ENCODE measurements at regions not wholly inside any gene's neighbourhood (a gene's known extent, or its start where the extent isn't known, plus 50 kb on each side); places are given as distances from the start of the nearest gene placed in this dataset.

GRCh38 chr13:80721689-80722088 lies 380.8 kb upstream of the SPRY2 start:
- TF ChIP-seq CTCF (conservative IDR thresholded peaks at IDR 0.05) (no peak), ZFX (IDR thresholded peaks at IDR 0.05) (no peak)
- no peak overlapping the region for H3K27ac ChIP-seq

- no peak overlapping the region for H3K27ac ChIP-seq
- TF ChIP-seq ZFX (IDR thresholded peaks at IDR 0.05) (no peak), CTCF (conservative IDR thresholded peaks at IDR 0.05) (no peak)
These were observed 378.0 kb upstream of the SPRY2 start for GRCh38 chr13:80718970-80719369.

GRCh38 chr13:80717776-80718175 lies 376.9 kb upstream of the SPRY2 start:
- TF ChIP-seq ZFX (IDR thresholded peaks at IDR 0.05) (no peak), CTCF (conservative IDR thresholded peaks at IDR 0.05) (no peak)
- no peak overlapping the region for H3K27ac ChIP-seq

- no peak overlapping the region for H3K27ac ChIP-seq
These were observed 375.7 kb upstream of the SPRY2 start for GRCh38 chr13:80716610-80717081.

GRCh38 chr13:80712026-80712425 lies 371.1 kb upstream of the SPRY2 start:
- H3K27ac ChIP-seq, result no peak overlapping the region
- TF ChIP-seq ZFX (IDR thresholded peaks at IDR 0.05) (no peak), CTCF (conservative IDR thresholded peaks at IDR 0.05) (no peak)

More at GRCh38 chr13:80716610-80717081, 375.7 kb upstream of the SPRY2 start:
- no peak for TF ChIP-seq ZFX (IDR thresholded peaks at IDR 0.05)
- TF ChIP-seq CTCF (conservative IDR thresholded peaks at IDR 0.05), result no peak

- H3K27ac ChIP-seq, result no peak overlapping the region
- TF ChIP-seq CTCF (conservative IDR thresholded peaks at IDR 0.05) (no peak), ZFX (IDR thresholded peaks at IDR 0.05) (no peak)
These were observed 367.9 kb upstream of the SPRY2 start for GRCh38 chr13:80708791-80709190.

- H3K27ac ChIP-seq, result no peak overlapping the region
- TF ChIP-seq CTCF (conservative IDR thresholded peaks at IDR 0.05) (no peak), ZFX (IDR thresholded peaks at IDR 0.05) (no peak)
These were observed 366.4 kb upstream of the SPRY2 start for GRCh38 chr13:80707000-80707983.
